Ecto neural progenitor cell (in vitro differentiated cells): ENCODE measurements at regions not wholly inside any gene's neighbourhood (a gene's known extent, or its start where the extent isn't known, plus 50 kb on each side); places are given as distances from the start of the nearest gene placed in this dataset.

Experiments
- DNase-seq: peaks from one replicate; pipeline ENCODE4 v3.0.0-alpha.2; 2018; ENCODE audit warnings: low spot score

DNA sequence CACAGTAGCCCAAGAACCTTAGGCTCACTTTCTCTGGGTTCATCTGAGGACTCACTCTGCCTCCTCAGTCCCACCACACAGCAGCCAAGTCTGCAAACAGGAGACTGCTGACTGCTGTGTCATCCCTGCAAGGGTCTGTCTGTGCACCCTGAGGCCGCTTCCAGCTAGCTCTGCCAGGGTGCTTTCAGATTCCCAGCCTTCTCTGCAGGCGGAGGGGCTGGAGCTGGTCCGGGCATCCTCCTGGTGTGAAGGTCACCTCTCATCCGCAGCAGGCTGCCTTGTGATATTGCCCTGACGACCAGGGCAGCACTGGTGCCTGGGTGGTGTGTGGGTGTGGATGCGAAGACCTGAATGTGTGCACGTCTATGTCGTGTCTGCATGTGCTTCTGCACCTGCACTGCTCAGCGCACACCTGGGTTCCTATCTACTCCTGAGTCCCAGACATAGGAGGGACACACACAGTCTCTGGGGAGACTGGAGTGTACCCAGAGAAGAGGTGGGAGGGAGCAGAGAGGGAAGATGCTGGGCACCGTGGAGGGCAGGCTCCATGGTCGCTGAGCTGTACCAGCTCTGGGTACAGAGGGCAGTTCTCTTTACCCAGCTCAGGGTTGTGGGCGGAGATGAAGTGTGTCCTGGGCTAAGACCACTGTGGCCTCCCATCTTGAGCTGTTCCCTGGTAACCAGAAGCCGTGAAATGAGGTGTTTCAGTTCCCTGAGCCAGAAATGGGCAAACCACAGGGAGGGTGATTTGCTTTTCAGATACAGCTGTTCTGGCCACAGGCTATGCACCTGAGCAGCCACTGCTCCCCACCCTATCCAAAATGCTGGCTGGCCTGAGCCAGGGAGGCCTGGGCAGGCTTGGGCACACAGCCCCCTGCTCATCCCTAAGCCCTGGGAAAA is 160.9 kb upstream of the CSF3R start:
- DNase-seq = no peak

DNA sequence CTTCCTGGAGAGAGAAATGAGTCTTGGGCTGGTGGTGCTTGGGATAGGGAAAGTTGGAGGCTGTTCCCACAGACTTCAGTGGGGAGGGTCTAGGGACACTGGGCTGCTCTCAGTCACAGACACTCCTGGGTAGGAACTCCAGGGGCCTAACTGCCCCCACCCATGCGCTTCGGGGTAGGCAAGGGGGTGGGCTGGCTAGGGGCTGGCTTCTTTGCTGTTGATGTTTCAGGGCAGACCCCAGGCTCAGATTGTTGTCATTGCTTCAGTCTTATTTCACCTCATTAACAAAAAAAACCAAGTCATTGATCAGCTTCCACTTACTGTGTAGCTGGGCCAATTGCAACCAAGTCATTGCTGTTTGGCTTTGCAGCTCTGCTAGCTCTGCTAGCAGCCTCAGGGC is 160.1 kb upstream of the CSF3R start:
- no peak for DNase-seq

DNA sequence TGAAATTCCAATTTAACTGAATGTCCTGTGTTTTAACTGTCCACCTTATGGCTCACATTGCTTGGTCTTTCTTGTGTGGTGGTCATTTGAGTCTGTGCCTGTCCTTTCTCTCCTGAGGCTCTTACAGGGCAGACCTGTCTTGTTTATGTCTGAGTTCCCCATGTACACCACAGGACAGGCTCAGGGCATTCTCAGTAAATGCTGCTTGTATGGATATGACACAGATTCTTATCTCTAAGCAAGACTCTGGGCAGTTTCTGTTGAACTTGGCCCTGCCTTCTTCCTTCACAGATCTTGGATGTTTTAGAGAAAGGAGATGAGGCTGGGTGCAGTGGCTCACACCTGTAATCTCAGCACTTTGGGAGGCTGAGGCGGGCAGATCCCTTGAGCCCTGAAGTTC is 159.1 kb upstream of the CSF3R start:
- no peak for DNase-seq

DNA sequence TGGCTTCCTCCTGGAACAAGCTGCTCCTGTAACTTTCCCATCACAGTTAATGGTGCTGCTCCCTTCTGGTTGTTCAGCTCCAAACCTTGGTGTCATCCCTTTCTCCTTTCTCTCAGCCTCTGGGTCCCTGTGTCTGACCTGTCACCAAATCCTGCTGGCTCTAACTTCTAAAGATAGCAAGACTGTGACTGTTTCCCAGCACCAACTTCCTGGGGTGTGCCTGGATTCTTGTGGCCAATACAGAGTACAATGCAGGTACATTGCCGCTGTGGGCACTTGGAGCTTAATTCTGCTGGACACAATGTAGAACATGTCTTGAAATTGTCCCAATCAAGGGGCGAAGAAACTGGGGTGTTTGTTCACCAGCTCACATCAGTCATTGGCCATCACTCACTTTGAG is 156.7 kb upstream of the CSF3R start:
- no peak for DNase-seq

DNA sequence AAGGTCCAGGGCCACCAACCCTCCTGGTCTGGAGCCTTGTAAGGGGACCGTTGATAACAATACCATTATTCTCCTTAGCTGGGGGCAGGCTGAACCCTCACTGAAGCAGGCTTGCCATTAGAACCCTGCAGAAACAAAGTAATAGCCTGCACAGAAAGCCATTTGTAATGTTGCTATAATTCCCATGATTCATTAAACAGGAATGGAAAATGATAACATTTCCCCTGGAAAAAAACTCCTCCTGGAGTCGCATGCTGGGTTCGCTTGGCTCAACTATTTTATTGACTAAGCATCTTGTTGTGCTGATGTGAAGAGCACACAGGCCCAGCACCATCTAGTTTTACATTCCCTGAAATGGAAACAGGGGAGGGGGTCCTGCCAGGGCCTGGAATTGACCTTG is 155.6 kb upstream of the CSF3R start:
- DNase-seq = no peak

DNA sequence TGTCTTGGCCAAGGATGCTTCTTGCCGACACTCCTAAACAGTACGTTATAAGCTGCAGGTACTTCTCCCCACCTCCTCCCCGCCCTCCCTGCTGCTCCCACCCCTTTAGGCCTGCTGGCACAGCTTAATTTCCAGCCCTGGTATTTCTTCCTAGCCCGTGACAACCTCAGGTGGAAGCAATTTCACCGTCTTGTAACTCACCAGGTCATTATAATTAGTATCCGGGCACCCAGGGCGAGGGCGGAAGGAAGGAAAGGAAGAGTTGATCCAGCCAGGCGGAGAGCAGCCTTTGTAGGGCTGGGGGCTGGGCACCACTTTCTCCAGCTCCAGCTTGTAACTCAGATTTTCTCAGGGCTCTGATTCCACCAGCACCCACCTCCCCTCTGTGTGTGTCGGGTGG is 153.5 kb upstream of the CSF3R start:
- no peak for DNase-seq

DNA sequence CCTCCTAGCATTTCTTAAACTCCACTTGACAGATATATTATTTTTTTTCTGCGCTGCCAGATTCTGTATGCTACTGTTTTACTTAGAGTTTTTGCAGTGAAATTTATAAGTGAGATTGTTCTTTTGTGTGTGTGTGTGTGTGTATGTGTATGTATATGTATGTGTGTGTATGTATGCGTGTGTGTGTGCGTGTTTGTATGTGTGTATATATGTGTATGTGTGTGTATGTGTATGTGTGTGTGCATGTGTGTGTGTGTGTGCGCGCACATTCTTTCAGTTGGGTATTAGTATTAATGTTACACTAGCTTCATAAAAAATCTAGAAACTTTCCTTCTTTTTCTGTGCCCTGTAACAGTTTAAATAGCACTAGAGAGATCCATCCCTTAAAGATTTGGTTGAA is 152.6 kb upstream of the CSF3R start:
- DNase-seq = no peak

DNA sequence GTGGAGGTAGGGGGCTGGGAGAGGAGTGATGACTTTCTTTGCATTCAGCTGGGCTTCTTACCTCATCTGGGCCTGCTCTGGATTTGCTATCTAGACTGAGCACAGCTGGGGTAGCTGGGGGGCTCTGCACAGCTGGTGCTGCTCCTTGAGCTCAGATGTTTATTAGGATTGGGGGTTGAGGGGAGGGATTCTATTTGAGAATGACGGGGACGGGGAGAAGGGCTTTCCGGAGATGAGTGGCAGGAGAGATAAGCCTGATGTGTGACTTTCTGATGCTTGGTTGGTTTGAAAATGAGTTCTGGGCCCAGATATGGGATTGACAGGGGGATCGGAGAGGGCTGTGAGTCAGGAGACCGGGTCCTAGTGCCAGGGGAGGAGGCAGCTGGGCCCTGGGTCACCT is 146.1 kb upstream of the CSF3R start:
- no peak for DNase-seq

DNA sequence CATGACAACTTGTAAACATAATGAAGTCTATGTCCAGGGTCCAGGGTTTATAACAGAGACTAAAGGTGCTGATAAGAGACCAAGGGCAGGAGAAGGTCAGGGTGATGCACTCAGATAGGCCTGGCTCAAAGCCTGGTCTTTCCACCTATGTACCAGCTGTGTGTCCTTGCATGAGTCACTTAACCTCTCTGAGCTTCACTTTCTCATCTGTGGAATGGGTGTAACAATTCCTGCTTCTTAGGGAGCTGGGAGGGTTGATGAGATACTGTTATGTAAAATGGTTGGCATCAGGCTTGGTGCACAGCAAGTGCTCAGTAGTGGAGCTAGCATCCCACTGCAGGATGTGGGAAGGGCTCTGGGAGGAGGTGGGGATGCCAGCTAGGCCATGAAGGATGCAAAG is 143.7 kb upstream of the CSF3R start:
- DNase-seq = no peak

DNA sequence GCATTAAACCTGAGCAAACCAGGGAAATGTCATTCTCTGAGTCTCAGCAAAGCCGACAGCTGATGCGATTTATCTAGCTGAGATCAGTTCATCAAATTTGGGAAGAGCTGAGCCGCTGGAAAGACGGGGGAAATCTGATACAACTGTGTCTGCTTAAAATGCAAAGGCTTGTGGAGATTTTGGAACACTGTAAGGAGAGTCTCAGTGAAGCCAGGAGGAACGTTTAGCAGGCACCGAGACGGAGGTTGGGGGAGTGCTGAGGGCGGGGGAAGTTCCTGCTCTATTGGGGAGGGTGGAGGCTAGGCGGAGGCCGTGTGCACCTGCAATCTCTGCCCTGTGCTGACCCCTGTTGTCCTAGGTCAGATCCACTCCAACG is 143.2 kb upstream of the CSF3R start:
- DNase-seq = no peak

DNA sequence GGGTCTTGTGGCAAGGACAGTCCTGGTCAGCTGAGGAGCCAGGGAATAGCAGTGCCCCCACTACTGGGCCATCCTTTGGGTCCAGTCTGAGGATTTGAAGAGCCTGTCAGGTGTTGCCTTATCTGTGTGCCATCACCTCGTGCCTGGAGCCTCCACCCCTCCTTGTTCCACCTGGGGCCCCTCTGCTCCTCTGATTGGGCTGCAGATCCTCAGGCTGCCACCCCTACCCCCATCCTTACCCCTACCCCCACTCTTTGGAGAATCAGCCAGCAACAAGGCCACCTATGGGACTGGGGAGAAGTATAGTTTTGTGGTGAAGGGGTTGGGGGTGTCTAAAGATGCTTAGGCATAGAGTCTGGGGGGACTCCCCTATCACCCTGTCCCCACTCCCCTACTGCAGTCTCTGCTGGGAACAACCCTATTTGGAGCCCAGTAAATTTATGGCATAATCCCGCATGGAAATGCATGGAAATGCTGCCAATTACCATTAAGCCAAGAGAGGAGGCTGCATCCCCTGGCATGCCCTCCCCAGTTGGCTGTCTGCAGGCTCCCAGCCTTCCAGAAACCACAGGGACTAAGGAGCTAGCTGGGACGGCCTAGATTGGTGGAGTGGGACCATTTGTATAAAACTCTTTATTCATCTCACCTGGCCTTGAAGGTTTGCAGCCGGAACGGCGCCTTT is 142.7 kb upstream of the CSF3R start:
- no peak for DNase-seq

DNA sequence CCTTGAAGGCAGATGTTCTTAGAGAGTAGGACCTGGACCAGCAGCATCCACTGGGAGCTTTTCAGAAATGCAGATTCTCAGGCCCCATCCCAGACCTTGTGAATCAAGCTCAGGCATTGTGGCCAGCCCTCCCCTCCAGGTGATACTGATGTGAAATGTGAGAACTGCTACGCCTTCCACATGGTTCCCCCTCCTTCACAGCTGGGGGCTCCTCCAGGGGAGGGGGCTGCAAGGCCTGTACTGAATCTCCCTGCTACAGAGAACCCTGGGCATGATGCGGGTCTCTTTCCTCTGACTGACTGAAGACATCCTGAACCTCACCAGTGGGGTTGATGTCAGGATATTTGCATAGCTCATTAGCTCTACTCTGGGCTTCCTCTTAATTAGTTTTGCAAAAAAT is 141.8 kb upstream of the CSF3R start:
- DNase-seq = no peak

DNA sequence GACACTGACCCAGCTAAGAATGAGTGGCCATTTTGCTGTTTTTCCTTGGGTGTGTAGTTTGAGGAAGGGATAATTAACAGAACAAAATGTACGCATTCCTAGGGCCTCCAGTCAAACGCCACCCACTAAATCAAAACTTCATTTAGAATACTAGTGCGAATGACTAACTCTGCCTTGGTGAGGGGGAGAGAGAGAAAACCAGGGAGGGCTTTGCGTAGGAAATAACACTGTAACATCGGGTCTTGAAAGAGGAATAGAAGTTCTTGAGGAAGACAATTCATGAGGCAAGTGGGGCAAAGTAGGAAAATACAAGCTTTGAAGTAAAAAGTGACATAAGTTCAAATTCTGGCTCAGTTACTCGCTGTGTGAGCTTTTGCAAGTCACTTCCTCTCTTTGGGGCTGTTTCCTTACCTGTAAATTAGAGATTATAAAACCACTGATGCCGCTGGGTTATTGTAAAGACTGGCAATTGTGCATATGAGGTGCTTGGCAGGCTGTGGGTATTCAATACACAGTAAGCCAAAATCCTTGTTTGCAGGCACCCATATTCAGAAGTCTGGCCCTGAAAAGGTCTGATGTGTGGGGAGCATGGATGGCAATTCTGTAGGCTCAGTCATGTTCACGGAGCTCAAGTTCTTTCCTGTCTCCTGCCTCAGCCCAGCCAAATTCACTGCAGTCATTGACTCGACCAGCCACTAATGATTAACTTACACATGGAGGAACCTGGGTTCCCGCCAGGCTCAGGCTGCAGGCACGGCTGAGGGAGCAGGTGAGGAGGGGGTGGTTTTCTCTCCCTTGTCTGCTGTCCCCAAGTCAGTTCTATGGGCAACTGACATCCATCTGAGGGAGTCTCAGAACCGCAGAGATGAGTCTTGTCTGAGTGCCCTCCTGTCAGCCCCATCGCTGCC is 140.3 kb upstream of the CSF3R start:
- DNase-seq = no peak

DNA sequence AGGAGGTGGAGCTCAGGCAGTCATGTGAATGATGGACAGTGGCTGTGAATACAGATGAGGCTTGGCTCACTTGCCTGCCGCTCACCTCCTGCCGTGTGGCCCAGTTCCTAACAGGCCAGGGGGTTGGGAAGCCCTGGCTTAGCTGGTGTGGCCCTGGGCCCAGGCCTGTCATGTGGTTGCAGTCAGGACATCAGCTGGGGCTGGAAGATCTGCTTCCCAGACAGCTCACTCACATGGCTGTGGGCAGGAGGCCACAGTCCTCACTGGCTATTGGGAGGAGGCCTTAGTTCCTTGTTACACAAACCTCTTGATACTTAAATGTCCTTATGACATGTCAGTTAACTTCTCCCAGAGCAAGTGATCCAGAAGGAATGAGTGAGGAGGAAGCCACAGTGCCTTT is 138.8 kb upstream of the CSF3R start:
- no peak for DNase-seq

DNA sequence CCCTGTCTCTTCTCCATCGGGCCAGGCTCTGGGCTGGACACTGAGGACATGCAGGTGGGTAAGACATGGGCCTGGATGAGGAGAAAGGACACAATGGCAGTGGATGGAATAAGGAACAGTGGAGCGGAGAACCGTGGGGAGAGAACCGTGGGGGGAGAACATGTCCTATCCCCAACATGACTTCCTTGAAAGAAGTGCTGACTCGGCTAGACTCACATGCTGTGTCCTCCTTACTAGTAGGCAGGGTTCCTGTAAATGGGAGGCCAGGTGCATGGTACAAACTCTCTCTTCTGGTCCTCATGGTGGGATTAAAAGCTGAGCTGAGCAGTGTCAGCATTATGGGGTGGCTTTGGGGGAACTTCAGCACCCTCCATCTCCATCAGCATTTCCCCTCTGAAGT is 137.4 kb upstream of the CSF3R start:
- DNase-seq = no peak

DNA sequence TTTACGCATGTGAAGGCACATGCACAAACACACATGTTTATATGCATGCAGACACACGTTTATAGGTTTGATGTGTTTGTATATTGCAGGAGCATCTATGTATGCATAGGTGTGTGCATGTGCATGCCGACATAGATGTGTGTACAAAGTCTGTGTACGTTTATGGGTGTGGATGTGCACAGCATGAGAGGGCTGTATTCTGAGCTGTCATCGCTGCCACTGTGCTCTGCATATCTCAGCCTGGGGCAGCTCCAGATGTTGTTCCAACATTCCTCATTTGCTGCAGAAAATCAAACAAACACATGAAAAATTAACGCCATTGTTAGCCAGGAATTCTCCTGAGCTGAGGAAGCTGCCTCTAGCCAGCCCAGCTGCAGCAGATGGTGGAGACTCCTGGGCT is 132.3 kb upstream of the CSF3R start:
- no peak for DNase-seq

DNA sequence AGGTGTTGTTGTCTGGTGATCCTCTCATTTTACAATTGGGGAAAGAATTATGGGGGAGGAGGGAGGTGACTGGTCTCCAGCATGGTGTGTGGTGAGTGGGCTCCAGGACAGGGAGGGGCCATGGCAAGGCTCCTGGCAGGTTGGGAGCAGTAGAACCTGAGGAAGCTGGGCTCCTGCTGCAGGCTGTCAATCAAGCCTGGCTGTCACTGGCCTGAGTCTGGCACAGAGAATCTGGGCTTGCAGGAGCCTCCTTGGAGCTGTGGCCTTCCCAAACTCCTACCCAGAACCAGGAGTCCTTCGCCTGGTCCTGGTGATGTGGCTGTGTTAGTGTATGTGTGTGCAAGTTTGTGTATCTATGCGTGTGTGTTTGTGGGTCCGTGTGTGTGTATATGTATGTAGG is 131.9 kb upstream of the CSF3R start:
- no peak for DNase-seq

DNA sequence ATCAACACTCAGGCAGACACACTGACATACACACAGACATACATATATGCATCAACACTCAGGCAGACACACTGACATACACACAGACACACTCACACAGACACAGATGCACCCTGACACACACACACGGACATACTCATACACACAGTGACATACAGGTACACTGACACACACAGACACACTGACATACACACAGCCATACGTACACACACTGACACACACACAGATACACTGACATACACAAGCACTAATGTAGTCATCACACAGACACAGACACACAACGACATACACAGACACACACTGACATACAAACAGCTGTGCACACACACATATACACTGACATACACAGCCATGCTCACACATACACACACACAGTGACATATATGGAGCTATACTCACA is 131.0 kb upstream of the CSF3R start:
- no peak for DNase-seq

DNA sequence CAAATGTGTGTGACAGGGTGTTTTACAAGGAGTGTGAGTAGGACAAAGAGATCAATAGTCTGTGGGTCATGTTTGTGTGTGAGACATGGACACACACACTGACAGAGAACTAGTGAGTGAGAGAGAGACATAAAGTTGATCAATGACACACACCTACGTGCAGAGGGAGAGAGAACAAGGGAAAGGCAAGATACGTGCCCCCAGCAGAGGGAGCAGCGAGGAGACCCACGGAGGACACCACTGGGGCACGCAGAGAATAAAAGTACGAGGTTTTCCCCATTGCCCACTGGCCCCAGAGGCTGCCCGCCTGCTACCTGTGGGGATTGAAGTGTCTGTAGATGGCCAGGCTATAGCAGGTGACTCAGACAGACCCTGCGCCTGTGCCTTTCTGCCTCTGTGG is 130.2 kb upstream of the CSF3R start:
- DNase-seq = no peak

DNA sequence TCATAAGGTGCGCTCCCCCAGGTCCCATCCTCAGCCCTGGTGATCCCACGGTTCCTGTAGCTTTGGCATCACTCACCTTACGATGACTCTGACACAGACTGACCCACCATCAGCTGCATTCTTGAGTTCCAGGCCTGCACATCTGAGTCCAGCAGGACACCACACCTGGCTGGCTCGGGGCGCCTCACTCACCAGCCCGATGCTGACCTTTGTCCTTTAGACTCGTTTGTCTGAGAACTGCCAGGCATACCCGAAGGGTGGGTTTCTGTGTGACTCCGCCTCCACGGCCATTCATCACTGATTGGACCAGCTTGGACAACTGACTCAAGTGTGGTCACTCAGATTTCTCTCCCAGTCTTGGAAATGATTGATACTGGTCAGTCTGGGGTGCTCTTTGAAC is 129.4 kb upstream of the CSF3R start:
- DNase-seq = no peak

DNA sequence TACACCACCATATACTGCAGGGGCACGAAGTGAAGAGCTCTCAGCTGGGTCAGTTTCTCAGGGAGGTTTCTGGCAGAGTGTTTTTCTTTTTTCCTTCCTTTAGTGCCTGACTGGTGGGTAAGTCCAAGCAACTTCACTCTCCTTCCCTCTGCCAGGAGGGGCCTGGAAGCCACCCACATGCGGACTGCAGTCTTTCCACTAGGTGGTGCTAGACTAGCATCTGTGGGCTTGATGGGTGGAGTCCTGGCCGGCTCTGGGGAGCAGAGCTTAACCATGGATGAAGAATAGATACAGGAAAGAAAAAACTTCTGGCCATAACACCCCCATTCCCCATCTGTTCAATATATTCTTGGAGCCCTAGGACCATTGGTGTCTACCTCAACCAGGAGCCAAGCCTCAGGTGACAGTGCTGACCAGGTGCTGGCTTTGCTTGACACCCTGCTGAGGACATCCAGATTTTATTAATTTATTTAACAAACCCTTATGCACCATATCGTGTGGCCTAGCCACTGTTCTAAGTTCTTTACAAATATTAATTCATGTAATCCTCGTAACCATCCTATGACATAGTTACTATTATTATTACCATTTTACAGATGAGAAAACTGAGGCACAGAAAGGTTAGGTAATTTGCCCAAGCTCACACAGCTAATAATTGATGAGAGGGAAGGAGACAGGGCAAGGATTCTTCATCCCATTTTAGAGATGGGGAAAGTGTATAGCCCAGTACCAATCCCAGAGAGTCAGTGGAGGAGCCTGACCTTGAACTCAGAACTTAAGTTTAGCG is 126.7 kb upstream of the CSF3R start:
- peak; percentile 81 for DNase-seq

DNA sequence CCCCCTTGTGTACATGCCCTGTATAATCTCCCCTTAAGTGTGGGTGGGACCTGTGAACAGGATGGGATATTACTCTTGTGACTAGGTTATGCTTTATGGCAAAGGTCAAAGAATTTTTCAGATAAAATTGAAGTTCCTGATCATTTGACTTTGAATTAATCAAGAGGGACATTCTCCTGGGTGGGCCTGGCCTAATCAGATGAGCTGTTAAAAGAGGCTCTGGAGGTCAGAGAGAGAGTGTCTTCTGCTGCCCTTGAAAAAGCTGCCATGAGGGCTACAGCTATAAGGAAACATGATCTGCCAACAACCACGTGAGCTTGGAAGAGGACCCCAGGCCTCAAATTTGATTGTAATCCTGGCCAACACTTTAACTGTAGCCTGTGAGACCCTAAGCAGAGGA is 125.6 kb upstream of the CSF3R start:
- no peak for DNase-seq
